Mucosa of gallbladder (tissue), 1 donor: ENCODE measurements at regions not wholly inside any gene's neighbourhood (a gene's known extent, or its start where the extent isn't known, plus 50 kb on each side); places are given as distances from the start of the nearest gene placed in this dataset.

Source experiments
- DNase-seq: peaks from one replicate; pipeline ENCODE4 v3.0.0-alpha.2; 2020; ENCODE audit warnings: low spot score
- donor health status: DM: no; HTN: no; CAD: no.

DNA sequence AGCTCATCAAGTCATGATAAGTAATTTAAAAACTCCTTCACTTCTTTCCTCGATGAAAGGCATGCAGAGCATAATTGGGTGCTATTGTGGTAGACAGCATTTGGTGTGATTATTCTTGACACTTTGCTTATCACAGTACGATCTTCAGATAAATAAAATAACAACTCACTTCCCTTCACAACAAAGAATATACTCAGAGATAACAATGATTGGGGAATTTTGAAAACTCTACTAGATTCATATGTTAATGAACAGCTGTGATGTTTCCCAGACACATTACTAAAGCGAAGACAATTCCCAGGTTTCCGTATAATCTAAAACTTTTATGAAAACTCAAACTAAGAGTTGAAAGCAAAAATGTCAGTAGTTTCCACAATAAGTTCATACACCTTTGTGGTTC, 670.6 kb upstream of the EPHA7 start:
- DNase-seq, result no peak

DNA sequence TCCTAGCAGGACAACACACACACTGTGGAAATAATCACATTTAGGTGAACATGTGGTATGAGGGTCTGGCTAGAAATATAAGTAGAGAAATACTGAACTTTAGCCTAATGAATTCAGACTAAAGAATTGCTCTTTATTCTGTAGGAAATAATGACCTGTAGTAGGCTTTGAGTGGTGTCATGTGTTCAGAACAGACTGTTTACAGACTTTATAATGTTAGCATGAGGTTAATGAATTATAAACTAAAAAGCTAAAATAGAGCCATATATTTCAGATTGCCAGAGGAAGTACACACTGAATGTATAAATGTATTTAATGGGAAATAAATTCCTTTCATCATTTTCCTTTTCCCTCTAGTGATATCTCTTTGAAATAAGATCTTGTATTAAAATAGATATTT, 669.5 kb upstream of the EPHA7 start:
- DNase-seq, result no peak

DNA sequence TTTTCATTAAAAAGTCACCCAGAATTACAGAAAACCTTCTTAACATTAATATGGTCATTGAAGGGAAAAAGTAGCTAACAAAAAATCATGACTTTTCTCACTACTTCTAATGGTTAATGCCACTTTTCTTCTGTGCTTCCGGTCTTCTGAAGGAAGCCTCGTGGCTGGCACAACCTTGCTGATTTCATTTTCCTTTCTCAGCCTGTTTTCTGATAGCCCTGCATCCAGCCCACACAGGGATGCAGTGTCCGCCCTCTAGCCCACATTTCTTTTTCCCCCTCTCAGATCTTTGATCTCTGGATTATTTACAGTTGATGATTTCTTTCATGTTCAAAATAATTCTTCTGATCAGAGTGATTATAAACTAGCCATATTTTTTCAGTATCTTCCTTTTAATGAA, 655.4 kb upstream of the EPHA7 start:
- DNase-seq, result no peak

DNA sequence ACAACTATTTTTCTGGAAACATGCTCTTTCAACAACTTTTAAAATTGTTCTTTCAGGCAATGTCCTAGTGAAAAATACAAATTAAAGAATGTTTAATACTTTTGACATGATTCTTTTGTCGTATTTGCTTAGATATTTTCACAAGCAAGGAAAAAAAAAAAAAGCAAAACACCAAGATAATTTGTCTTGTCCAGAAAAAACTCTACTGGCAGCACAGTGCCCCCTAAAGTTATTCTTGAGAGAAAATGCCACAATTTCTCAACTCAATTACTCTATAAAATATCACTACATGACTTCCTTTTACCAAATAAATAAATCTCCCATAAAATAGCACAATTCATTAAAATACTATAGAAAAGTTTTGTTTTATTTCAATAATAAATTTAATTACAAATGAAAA, 652.5 kb upstream of the EPHA7 start:
- DNase-seq, result no peak

DNA sequence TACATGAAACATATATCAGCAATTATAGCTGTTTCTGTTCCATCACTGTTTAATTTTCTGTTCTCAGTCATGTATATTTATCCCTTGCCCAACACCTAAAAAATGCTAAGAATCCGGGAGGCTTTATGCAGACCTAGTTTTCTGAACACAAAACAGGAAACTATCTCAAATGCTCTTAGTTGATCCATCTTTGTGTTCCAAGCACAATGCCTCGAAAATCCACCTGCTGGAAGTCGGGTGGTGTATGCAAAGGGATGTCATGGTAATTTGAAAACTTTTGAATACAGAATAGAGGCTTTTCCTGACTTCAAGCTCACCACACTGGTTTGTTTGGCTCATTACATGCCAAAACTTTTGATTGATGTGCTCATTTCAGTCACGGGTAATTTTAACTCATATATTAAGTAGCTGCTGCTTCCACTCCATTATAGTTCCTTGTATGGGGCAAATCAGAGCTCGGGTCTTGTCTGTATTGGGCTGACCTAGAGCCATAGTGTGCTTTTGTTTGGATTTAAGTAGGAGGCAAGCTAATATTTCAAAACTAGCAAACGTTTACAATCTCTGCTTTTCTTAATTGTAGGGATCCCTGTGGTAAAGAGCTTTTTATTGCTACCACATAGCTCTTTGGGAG, 646.5 kb upstream of the EPHA7 start:
- no peak for DNase-seq

DNA sequence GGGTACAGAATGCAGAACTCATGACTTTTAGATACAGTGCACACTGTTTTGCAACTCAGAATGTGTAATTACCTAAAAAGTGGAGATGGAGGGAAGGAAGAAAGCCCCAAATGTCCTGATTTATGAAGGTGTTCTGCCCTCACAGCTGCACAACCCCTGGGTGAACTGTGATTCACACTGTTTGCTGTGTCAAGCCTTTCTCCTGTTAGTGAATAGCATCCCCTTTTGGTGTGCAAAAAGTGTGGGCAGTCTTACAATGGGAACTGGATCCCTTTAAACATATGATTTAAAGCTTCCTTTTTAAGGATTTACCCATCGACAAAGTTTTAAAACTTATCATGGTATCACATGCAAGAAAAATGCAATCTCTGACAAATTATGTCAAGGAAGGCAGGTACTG, 633.4 kb upstream of the EPHA7 start:
- DNase-seq, result no peak

DNA sequence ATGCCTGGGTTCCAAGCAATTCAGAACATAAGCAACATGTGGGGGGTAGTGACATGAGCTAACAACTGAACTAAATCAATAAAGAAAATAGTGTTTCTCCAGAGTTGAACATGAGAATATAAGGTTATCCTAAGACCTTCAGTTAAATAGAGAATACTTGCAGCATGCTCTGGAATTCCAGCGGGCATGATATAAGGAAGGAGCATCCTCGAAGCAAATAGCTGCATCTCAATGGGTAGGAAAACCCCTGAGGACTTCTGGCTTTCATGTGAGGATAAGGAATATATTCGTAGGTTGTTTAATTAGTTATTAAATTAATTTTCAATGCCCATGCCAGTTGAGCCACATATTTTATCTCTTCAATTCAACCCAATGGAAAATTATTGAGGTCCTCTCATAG, 631.2 kb upstream of the EPHA7 start:
- no peak for DNase-seq

DNA sequence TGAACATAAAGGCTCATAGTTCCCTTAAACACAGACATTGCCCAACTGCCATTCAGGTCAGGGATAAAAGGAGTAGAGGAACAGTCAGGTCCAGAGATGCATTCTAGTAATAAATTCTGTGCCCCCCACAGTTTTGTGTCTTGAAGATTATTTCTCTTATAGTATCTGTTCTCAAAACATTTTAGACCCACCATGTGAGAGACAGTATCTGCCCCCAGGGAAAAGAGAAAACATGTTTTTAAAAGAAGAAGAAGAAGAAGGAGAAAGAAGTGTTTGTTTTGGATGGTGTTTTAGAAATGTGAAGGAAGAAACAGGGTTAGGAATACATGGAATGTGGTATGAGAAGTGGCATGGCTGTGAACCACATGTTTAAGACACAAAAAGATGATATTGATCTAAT, 629.6 kb upstream of the EPHA7 start:
- no peak for DNase-seq

DNA sequence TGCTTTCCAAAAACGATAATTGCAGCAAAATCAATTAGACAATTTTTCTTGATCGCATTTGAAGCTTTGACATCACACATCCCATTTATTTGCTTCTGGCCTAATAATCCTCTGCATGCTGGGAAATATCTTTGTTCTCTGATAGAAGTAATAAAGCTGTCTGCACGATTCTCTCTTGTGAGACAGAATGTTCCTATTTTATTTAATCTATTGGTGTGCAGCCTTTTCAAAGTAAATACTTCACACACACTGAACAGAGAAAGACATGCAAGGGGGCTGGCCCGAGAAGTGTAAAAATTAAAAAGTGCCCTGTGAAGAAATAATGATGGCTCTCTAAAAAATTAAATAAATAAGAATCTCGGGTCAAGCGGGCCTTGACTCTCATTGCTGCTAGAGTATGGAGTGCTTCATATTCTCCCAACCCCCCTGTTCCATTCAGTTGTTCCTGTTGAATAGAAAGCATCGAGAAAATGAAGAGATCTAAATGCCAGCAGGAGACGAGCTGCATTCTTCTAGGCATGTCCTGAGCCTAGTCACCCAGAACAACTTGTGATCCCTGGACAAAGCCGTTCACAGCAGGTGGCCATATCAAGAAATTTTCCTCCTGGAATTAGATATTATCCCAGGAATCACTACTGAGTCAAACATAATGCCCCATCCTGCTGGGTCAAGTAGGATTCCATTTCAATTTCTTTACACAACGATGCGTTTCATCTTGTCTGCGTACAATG, 625.9 kb upstream of the EPHA7 start:
- DNase-seq, result no peak

DNA sequence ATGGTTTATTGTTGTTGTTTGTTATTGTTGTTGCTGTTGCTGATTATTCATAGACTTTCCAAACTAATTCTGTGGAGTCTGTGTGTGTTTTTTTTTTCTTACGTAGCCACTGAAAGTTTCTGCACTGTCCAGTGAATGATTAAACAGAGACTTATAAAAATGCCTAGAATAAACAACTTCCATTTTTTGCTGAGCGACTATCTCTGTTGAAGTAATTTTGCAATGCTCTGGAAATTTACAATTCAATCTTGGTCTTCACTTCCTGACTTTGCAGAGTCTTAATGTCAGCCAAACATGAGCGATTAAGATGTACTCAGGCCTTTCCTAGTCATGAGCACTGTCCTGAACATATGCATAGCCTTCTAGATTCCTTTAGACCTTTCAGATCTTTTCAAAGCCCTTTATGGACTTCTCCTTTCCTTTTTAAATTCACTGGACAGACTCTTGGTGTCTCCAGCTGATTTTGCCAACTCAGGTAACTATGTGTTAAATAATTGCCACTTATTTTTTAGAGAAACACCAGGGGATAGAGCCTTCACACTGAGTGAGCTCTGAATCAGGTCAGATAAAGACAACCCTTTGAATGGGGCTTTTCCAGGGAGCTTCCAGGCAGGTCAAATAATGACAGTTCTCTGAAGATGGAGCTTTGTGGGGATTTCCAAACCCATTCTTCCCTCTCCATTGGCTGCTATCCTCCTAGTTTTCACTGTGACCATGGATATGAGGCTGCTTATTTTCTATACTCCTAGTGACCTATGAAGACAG, 622.8 kb upstream of the EPHA7 start:
- DNase-seq, result no peak

DNA sequence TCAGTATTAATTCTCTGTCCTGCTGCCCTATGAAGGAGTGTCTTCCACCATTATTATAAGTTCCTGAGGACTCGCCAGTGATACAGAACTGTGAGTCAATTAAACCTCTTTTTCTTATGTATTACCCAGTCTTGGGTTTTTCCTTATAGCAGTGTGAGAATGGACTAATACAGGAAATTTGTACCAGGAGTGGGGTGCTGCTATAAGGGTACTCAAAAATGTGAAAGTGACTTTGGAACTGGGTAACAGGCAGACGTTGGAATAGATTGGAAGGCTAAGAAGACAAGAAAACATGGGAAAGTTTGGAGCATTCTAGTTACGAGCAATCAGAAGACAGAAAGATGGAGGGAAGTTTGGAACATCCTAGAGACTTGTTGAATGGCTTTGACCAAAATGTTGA, 616.7 kb upstream of the EPHA7 start:
- DNase-seq, result no peak

DNA sequence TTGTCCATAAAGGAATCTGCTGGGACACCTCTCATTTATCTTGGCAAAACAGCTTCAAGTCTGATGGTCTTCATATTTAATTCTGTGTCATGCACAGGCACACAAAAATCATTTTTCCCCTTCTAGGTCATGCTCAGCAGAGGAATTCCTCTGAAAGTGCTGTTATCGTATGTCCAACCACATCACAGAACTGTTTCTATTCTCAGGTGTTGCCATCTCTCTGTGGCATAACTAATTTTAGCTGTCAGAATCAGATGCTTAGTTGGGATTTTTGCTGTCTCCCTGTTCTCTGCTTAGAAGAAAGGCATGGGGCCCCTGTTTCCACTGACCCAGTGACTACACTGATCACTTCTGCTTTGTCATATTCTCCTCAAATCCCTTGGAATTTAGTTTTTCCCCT, 608.0 kb upstream of the EPHA7 start:
- DNase-seq, result no peak

DNA sequence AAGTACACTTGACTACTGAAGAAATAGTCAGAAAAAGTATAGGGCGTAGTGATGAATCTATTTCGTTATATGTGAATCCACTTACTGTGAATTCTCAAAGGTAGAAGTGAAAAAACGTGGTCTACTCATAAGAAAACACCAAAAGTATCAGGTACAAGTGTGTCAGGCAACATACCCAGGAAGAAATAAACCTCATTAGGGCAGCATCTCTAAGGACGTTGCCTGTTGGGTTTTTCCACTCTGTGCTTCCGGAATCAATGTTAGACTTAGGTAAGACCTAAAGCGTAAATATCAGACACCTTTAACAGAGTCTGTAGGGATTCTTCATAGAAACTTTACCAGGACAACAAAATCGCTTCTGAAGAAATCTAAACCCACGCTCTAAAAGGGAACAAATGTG, 607.2 kb upstream of the EPHA7 start:
- DNase-seq, result no peak

DNA sequence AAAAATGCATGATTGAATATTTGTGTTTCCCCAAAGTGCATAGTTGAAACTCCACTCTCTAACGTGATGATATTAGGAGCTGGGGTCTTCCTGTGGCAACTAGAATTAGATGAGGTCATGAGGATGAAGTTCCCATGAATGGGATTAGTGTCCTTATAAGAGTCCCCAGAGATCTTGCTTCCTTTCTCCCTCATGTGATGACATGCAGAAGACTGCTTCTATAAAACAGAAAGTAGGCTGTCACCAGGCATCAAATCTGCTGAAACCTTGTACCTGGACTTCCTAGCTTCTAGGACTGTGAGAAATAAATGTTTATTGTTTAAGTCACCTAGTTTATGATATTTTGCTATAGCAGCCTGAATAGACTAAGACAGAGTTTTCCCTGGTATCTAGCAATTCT, 586.5 kb upstream of the EPHA7 start:
- no peak for DNase-seq

DNA sequence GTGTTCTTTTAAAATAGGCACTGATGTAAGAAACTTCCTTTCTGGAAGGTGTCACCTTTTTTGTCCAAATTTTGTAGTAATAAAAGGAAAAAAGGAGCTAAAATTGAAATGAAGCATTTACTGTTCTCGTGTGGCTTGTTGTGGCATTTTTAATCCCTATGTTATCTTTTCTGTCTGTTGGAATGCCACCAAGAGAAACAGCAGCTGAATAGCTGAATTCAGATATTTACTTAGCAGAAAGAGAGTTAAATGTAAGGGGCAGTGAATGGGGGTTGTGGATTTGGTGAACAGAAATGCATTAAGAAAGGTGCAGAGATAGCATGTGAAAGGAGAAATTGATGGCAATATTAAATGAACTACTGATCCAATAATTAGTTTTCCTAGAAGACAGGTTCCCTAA, 573.6 kb upstream of the EPHA7 start:
- no peak for DNase-seq

DNA sequence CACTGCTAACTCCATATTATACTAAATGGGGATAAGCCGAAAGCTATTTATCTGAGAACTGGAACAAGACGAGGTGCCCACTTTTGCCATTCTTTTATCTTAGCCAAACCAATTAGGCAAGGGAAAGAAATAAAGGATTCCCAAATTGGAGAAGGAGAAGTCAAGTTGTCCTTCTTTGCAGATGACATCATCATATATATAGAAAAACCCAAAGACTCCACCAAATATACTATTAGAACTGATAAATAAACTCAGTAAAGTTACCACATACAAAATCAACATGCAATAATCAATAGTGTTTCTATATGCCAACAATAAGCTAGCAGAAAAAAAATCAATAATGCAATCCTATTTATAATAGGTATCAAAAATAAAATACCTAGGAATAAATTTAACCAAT, 570.3 kb upstream of the EPHA7 start:
- no peak for DNase-seq

DNA sequence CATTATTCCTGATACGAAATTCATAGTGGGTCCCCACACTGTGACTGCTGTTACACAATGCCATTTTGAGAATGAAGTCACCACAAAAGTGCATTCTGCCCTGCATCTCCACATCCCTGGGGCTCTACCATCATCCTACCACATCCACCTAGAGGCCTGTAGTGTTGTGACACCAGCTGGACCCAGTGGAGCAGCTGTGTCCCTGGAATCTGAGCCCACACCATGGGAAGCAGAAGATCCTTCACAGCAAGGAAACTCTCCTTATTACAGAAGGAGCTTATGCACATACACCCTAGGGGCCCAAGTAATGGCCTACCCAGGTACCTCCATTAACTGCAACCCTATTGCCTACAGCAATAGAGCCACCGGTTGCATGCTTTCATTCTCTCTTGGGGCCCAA, 566.6 kb upstream of the EPHA7 start:
- no peak for DNase-seq

DNA sequence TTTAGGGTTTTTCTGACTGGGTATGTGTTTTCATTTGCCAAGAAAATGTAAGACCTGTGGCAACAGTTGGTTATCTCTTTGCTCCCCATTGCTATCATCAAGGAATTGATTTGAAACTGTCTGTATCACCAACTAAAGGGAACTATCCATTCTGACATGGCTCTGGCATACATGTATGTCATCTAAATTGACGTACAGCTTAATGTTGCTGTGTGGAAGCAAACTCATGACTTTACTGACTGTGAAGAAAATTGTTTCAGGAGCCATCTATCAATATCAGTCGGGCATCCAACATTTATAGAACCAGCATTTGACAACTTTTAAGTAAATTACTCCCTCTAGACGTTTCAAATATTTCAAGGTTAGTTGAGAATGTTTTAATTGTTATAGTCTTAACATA, 555.8 kb upstream of the EPHA7 start:
- no peak for DNase-seq

DNA sequence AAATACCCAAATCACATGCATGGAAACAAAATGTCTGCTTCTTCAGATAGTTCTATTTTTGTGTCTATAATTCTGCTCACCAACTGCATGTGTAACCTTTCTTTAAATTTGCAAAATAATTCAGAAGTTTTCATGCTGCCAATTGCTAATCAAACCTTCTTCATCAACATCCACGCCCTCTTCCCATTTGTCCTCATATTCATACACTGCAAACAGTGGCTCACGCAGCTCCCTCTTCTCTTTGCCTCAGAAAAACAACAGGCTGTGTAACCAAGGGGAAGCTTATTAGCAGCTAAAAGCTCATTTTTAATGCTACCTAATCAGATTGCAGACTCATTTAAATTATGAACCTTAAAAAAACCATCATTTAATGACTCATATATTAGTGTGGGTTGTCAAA, 555.0 kb upstream of the EPHA7 start:
- DNase-seq, result no peak

DNA sequence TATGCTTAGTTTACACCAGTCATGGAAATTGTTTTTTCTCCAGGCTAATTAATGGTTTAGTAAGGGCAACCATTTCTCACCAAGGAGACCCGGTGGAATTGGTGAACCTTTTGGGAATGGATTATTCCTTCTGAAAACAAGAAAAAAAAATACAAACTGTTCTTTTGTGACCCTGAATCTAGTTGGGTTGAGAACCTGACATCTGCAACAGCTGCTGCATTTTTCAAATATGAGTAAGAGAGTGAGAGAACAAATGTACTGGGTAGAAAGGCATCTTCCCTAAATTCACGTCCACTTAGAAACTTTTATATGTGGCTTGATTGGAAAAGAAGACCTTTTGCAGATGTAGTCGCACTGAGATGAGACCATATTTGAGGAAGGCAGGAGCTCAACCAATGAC, 553.4 kb upstream of the EPHA7 start:
- no peak for DNase-seq

DNA sequence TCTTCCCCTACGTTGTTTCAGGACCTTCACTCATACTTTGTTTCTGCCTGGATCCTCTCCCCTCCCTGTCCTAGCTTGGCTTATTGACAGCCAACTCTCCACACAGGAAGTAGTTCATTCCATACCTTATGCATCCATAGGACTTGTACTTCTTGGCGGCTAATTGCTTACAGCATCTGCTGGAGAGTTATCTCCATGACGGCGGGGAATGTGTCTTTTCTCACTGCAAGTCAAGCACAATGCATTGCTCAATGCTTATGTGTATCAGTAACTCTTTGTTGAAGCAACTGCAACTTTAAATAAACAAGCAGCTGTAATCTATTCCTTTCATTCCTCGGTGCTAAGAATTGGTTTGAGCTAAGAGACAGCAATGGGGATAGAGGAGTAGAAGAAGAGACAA, 551.3 kb upstream of the EPHA7 start:
- no peak for DNase-seq

DNA sequence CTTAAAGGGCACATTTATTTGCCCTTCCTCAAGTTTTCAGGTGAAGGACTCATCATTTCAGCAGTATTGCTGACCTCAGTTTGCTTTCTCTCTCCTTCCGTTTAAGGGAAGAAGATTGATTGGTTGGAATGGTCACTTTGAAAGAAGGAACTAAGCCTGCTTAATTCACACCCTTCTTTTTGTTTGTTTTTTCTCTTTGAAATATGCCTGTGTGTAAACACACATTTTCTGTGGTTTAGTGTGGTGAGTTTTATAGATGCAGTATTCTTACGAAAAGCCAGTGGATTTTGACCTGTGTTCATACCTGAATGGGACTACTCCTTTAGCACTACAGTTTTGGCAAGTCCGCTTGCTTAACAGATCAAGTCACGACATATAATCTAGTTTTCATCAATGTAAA, 548.8 kb upstream of the EPHA7 start:
- DNase-seq, result no peak

DNA sequence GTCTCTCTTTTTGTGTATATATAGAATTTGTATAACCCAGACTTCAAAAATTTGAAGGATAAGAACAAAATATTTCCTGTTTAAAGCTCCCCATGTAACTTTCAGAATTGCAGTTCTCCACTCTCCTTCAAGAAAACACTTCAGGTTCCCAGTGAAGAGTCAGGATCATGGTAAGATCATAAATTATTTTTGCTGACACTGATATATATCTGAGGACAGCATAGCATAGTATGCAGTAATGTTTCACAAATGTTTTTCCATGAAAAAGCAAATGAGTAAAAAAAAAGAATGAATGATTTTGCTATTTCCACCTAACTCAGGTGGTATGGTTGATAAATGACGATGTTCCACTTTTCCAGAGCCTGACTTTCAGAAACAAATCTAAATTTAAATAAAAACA, 545.6 kb upstream of the EPHA7 start:
- DNase-seq, result no peak
